ENCODE measurements at regions not wholly inside any gene's neighbourhood (a gene's known extent, or its start where the extent isn't known, plus 50 kb on each side); places are given as distances from the start of the nearest gene placed in this dataset.
"Not testable (repeated sequence)": the region's sequence is repeated elsewhere in the genome, so short reads cannot be mapped to it uniquely, and the experiment has no call there.

DNA sequence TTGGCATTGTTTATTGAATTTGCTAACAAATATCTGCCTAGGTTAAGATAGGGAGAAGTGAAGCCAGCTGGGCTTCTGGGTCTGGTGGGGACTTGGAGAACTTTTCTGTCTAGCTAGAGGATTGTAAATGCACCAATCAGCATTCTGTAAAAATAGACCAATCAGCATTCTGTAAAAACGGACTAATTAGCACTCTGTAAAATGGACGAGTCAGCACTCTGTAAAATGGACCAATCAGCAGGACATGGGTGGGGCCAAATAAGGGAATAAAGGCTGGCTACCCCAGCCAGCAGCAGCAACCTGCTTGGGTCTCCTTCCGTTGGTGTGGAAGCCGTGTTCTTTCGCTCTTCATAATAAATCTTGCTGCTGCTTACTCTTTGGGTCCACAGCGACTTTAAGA, 198.4 kb downstream of the MRPS30 start:
- TF ChIP-seq, protein P1, sequence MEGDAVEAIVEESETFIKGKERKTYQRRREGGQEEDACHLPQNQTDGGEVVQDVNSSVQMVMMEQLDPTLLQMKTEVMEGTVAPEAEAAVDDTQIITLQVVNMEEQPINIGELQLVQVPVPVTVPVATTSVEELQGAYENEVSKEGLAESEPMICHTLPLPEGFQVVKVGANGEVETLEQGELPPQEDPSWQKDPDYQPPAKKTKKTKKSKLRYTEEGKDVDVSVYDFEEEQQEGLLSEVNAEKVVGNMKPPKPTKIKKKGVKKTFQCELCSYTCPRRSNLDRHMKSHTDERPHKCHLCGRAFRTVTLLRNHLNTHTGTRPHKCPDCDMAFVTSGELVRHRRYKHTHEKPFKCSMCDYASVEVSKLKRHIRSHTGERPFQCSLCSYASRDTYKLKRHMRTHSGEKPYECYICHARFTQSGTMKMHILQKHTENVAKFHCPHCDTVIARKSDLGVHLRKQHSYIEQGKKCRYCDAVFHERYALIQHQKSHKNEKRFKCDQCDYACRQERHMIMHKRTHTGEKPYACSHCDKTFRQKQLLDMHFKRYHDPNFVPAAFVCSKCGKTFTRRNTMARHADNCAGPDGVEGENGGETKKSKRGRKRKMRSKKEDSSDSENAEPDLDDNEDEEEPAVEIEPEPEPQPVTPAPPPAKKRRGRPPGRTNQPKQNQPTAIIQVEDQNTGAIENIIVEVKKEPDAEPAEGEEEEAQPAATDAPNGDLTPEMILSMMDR (IDR thresholded peaks at IDR 0.05; ENCODE audit: low read depth, low read length, poor library complexity, severe bottlenecking), result not testable (repeated sequence)
- TF ChIP-seq EZH2phosphoT487 (IDR thresholded peaks at IDR 0.05; ENCODE audit: borderline replicate concordance, low read length), result not testable (repeated sequence)
